ENCODE measurements at regions not wholly inside any gene's neighbourhood (a gene's known extent, or its start where the extent isn't known, plus 50 kb on each side); places are given as distances from the start of the nearest gene placed in this dataset.

GRCh38 chr9:90052366-90052765, 447.6 kb downstream of the GADD45G start:
- TF ChIP-seq SUZ12 (IDR thresholded peaks at IDR 0.05; ENCODE audit: extremely low read depth, insufficient read depth, insufficient read length) (no peak), ZNF274 (IDR thresholded peaks at IDR 0.05; ENCODE audit: low read depth, low read length) (no peak), YY1 (IDR thresholded peaks at IDR 0.05; ENCODE audit: insufficient read depth, insufficient read length) (no peak)
